H1 (cell line): ENCODE measurements at regions not wholly inside any gene's neighbourhood (a gene's known extent, or its start where the extent isn't known, plus 50 kb on each side); places are given as distances from the start of the nearest gene placed in this dataset.

Experiments
- CTCF ChIA-PET: fragments of 300-600 bp; sonication (Branson Sonifier 250); formaldehyde crosslinking; loops from one replicate; lab custom pipeline; 2021; ENCODE audit not compliant: partially characterized antibody; lab: Charles Lee
- POLR2A ChIA-PET: fragments of 300-600 bp; sonication (Branson Sonifier 250); formaldehyde crosslinking; loops from one replicate; lab custom pipeline; 2021; ENCODE audit warnings: inconsistent platforms; ENCODE audit not compliant: partially characterized antibody; lab: Charles Lee
- DNase-seq, 2 experiments: peaks; one replicate each; pipeline versions ENCODE4 v3.0.0 to v3.0.0-alpha.2; 2010 to 2022; ENCODE audit warnings: low spot score in 2 of 2, low read depth in 1 of 2, mixed read lengths in 1 of 2
- FAIRE-seq: peaks from 2 replicates; lab custom pipeline; 2011; peaks lifted over from hg19 to GRCh38; lab: Jason Lieb, UNC
- H2AFZ ChIP-seq: 2 replicates; pipeline ENCODE4 v1.8.1; 2012; ENCODE audit warnings: low read length, inconsistent platforms
- H2AK5ac ChIP-seq: 2 replicates; pipeline ENCODE4 v1.6.1; 2013; ENCODE audit warnings: low read depth, low read length
- H2BK120ac ChIP-seq: replicated peaks from 2 replicates; pipeline ENCODE3; 2013; ENCODE audit warnings: low read depth, low read length, inconsistent platforms
- H2BK12ac ChIP-seq: 2 replicates; pipeline ENCODE4 v1.6.1; 2013; ENCODE audit warnings: low read depth, low read length
- H2BK15ac ChIP-seq: 2 replicates; pipeline ENCODE4 v1.6.1; 2013; ENCODE audit warnings: low read length
- H2BK20ac ChIP-seq: 2 replicates; pipeline ENCODE4 v1.6.1; 2013; ENCODE audit warnings: low read length
- H2BK5ac ChIP-seq: 2 replicates; pipeline ENCODE4 v1.6.1; 2013; ENCODE audit warnings: low read depth, low read length
- H3K14ac ChIP-seq: 2 replicates; pipeline ENCODE4 v1.6.1; 2013; ENCODE audit warnings: inconsistent platforms; ENCODE audit not compliant: insufficient read length
- H3K18ac ChIP-seq: 2 replicates; pipeline ENCODE4 v1.6.1; 2013; ENCODE audit warnings: low read length; ENCODE audit errors: extremely low read depth
- H3K23ac ChIP-seq: 2 replicates; pipeline ENCODE4 v1.6.1; 2013; ENCODE audit warnings: inconsistent platforms; ENCODE audit not compliant: insufficient read length
- H3K23me2 ChIP-seq: 2 replicates; pipeline ENCODE4 v1.6.1; 2013; ENCODE audit warnings: low read depth, low read length
- H3K27ac ChIP-seq: 2 replicates; pipeline ENCODE4 v1.6.1; 2011; ENCODE audit warnings: low read depth, low read length, inconsistent platforms
- H3K27me3 ChIP-seq, 4 experiments: replicated peaks in 1 of 4; 1 replicate in 1 of 4; 2 replicates in 3 of 4; pipeline versions ENCODE4 v1.6.1 to v1.8.1; 2011 to 2013; ENCODE audit warnings: low read length in 3 of 4, mild to moderate bottlenecking in 3 of 4, inconsistent platforms in 2 of 4, mixed read lengths in 2 of 4, moderate library complexity in 1 of 4; ENCODE audit not compliant: control insufficient read depth in 3 of 4, insufficient read depth in 3 of 4; ENCODE audit errors: extremely low read depth in 1 of 4
- H3K36me3 ChIP-seq, 4 experiments: 2 replicates each; pipeline versions ENCODE4 v1.6.1 to v1.8.1; 2011 to 2013; ENCODE audit warnings: mild to moderate bottlenecking in 4 of 4, low read length in 3 of 4, moderate library complexity in 2 of 4, control low read depth in 1 of 4, inconsistent platforms in 1 of 4; ENCODE audit not compliant: insufficient read depth in 4 of 4, control insufficient read depth in 2 of 4
- H3K4ac ChIP-seq: replicated peaks from 2 replicates; pipeline ENCODE3; 2013; ENCODE audit warnings: low read length, low read depth, mixed read lengths, inconsistent platforms; ENCODE audit not compliant: insufficient read length
- H3K4me1 ChIP-seq, 4 experiments: replicated peaks in 1 of 4; 1 replicate in 1 of 4; 2 replicates in 3 of 4; pipeline versions ENCODE4 v1.6.1 to v1.8.1; 2011 to 2013; ENCODE audit warnings: low read length in 3 of 4, inconsistent platforms in 2 of 4, mixed read lengths in 1 of 4; ENCODE audit not compliant: insufficient read depth in 4 of 4, control insufficient read depth in 3 of 4
- H3K4me2 ChIP-seq, 2 experiments: 2 replicates each; pipeline versions ENCODE4 v1.6.1 to v1.8.1; 2011 to 2013; ENCODE audit warnings: low read depth in 2 of 2, low read length in 2 of 2, control low read depth in 1 of 2, inconsistent platforms in 1 of 2, mild to moderate bottlenecking in 1 of 2; ENCODE audit not compliant: insufficient read depth in 1 of 2
- H3K4me3 ChIP-seq, 4 experiments: fragments of 200-600, 300-600 bp in 1 of 4; sonication (generic), shearing (Covaris generic), sonication (Bioruptor Twin) in 1 of 4; 2 replicates each; pipeline versions ENCODE4 v1.5.1 to v1.8.1; 2011 to 2016; ENCODE audit warnings: low read length in 4 of 4, low read depth in 3 of 4, control low read depth in 2 of 4, inconsistent platforms in 2 of 4, mild to moderate bottlenecking in 2 of 4, mixed read lengths in 1 of 4, moderate library complexity in 1 of 4; ENCODE audit not compliant: insufficient read depth in 2 of 4; ENCODE audit errors: extremely low read depth in 1 of 4
- H3K56ac ChIP-seq: replicated peaks from 2 replicates; pipeline ENCODE3; 2013; ENCODE audit warnings: low read depth, mild to moderate bottlenecking, mixed read lengths, low read length, inconsistent platforms; ENCODE audit not compliant: insufficient read length
- H3K79me1 ChIP-seq: 2 replicates; pipeline ENCODE4 v1.6.1; 2013; ENCODE audit warnings: low read depth, low read length, control low read depth
- H3K79me2 ChIP-seq, 2 experiments: 2 replicates each; pipeline versions ENCODE4 v1.6.1 to v1.8.1; 2012 to 2013; ENCODE audit warnings: low read length in 2 of 2, mild to moderate bottlenecking in 2 of 2, inconsistent platforms in 1 of 2; ENCODE audit not compliant: insufficient read depth in 2 of 2, control insufficient read depth in 1 of 2
- H3K9ac ChIP-seq, 4 experiments: replicated peaks in 1 of 4; 1 replicate in 1 of 4; 2 replicates in 3 of 4; pipeline versions ENCODE4 v1.6.1 to v1.8.1; 2011 to 2013; ENCODE audit warnings: low read depth in 3 of 4, low read length in 3 of 4, control low read depth in 2 of 4, mild to moderate bottlenecking in 2 of 4, moderate library complexity in 2 of 4, inconsistent platforms in 1 of 4; ENCODE audit errors: extremely low read depth in 1 of 4
- H3K9me3 ChIP-seq, 2 experiments: 2 replicates each; pipeline versions ENCODE4 v1.6.1 to v1.8.1; 2012 to 2013; ENCODE audit warnings: mild to moderate bottlenecking in 2 of 2, moderate library complexity in 2 of 2, control low read depth in 1 of 2, inconsistent platforms in 1 of 2, low read depth in 1 of 2, low read length in 1 of 2, mixed read lengths in 1 of 2; ENCODE audit not compliant: insufficient read depth in 2 of 2
- H4K20me1 ChIP-seq, 2 experiments: replicated peaks in 1 of 2; 2 replicates each; pipeline versions ENCODE3 to v1.8.1; 2011 to 2013; ENCODE audit warnings: inconsistent platforms in 2 of 2, low read length in 2 of 2, mild to moderate bottlenecking in 1 of 2; ENCODE audit not compliant: insufficient read depth in 2 of 2, control insufficient read depth in 1 of 2
- H4K5ac ChIP-seq: 2 replicates; pipeline ENCODE4 v1.6.1; 2013; ENCODE audit warnings: low read length, low read depth, mixed read lengths, inconsistent platforms; ENCODE audit not compliant: insufficient read length
- H4K8ac ChIP-seq: 2 replicates; pipeline ENCODE4 v1.8.0; 2013; ENCODE audit warnings: mild to moderate bottlenecking, moderate library complexity, low read length, inconsistent platforms; ENCODE audit not compliant: insufficient read depth; ENCODE audit errors: extremely low read depth
- H4K91ac ChIP-seq: replicated peaks from 2 replicates; pipeline ENCODE3; 2013; ENCODE audit warnings: low read length, mixed read lengths, inconsistent platforms; ENCODE audit not compliant: insufficient read length
- CEBPB ChIP-seq: IDR thresholded peaks from 2 replicates; pipeline ENCODE4 v1.6.1; 2012; ENCODE audit warnings: low read depth, low read length
- NRF1 ChIP-seq: IDR thresholded peaks from 2 replicates; pipeline ENCODE4 v1.6.1; 2011; ENCODE audit warnings: mild to moderate bottlenecking, low read depth, low read length, improper control_type of control experiment
- TAF7 ChIP-seq: optimal IDR thresholded peaks from 2 replicates; pipeline ENCODE3; 2011; ENCODE audit warnings: low read depth, mild to moderate bottlenecking, inconsistent platforms, low read length, moderate library complexity, borderline replicate concordance
- WGBS, 2 experiments: shearing (Covaris generic) in 1 of 2; methylation state at CpG; one replicate each; pipeline versions ENCODE4 v1.1.6 to v1.1.7; 2013 to 2015; ENCODE audit warnings: low lambda C conversion rate in 2 of 2, mixed read lengths in 2 of 2, inconsistent platforms in 1 of 2, low coverage in 1 of 2, missing lambda C conversion rate in 1 of 2; ENCODE audit not compliant: insufficient replicate concordance in 2 of 2, insufficient coverage in 1 of 2, insufficient read length in 1 of 2; ENCODE audit errors: extremely low coverage in 1 of 2, missing lambda C conversion rate in 1 of 2; 5-methylcytosine and 5-hydroxymethylcytosine counted together
- TF ChIP-seq, protein P1 (sequence below): IDR thresholded peaks from 2 replicates; pipeline ENCODE4 v1.6.1; 2012; ENCODE audit warnings: inconsistent platforms

DNA sequence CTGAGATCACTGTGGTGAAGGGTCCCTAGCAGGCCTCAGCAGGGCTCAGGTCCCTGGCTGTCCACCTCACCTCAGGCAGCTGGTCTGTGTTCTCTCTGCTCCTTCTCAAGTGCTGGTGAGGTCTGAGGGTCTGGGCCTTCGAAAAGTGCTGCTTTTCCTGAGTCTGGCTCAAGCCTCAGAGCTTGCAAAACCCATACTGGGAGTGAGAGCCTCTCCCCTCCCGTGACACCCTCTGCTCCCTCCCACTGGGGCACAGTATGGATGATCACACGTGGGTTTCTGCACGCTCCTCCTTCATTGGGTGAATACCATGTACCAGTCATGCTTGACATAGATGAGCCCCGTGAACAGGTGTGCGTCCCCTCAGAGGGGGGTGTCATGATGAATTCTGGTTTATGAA is 73.3 kb upstream of the WASF3 start:
- Histone ChIP-seq H2AFZ (no peak overlapping the region), H3K36me3 (no peaks in the 10 kb centered on the region), H3K23ac (no peak overlapping the region), H3K4me1 (peaks cover 0 to 3% (median 0%) of the 10 kb centered on the region in 4 experiments; a peak in 2 of 7 replicates), H2AK5ac (no peak overlapping the region), H2BK5ac (no peak overlapping the region), H3K23me2 (no peaks in the 10 kb centered on the region; the same call in 1 of the 2 replicates), H3K4ac (no peak overlapping the region), H3K4me2 (no peak overlapping the region), H3K79me1 (no peaks in the 10 kb centered on the region), H3K4me3 (no peak overlapping the region), H2BK120ac (no peak overlapping the region), H2BK15ac (no peak overlapping the region), H3K14ac (no peak overlapping the region), H4K8ac (no peak overlapping the region), H3K27me3 (no peaks in the 10 kb centered on the region), H2BK12ac (no peak overlapping the region), H4K20me1 (no peaks in the 10 kb centered on the region), H3K18ac (no peak overlapping the region), H2BK20ac (no peak overlapping the region), H4K5ac (no peak overlapping the region), H4K91ac (no peak overlapping the region), H3K56ac (no peak overlapping the region), H3K27ac (no peak overlapping the region; the same call in 1 of the 2 replicates), H3K9ac (no peak overlapping the region), H3K9me3 (no peaks in the 10 kb centered on the region), H3K79me2 (no peaks in the 10 kb centered on the region)
- 90% methylated on average over 6 of the region's 6 CpGs; no CpG with 5 or more reads in 1 of the 2 experiments for WGBS, 2 experiments
- no peak for FAIRE-seq
- CTCF ChIA-PET = interaction anchor here (1.0 to 16.0 kb wide), 9 partner anchors 8 to 299 kb away, joined by 3 to 168 read pairs (median 4); no protein-coding TSS in a partner anchor
- POLR2A ChIA-PET = no interaction called here
- no peak for DNase-seq
- TF ChIP-seq NRF1 = no peak
- TF ChIP-seq, protein P1, sequence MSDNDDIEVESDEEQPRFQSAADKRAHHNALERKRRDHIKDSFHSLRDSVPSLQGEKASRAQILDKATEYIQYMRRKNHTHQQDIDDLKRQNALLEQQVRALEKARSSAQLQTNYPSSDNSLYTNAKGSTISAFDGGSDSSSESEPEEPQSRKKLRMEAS = no peak
- TF ChIP-seq CEBPB = no peak
- no peak for TF ChIP-seq TAF7
